GM23338 (cell line): ENCODE measurements at regions not wholly inside any gene's neighbourhood (a gene's known extent, or its start where the extent isn't known, plus 50 kb on each side); places are given as distances from the start of the nearest gene placed in this dataset.

ENCODE experiments used
- CTCF ChIP-seq, 2 experiments: fragments of 200-600 bp in 1 of 2; sonication (generic) in 1 of 2; conservative IDR thresholded peaks; 2 replicates each; pipeline versions ENCODE4 v1.5.1 to v1.6.1; 2016 to 2017; ENCODE audit warnings: antibody characterized with exemption in 2 of 2, low read depth in 2 of 2, mild to moderate bottlenecking in 2 of 2, moderate library complexity in 1 of 2
- EZH2 ChIP-seq: fragments of 200-600 bp; sonication (generic); IDR thresholded peaks from one replicate; pipeline ENCODE4 v1.8.0; 2017; ENCODE audit warnings: antibody characterized with exemption, mild to moderate bottlenecking, low read depth; ENCODE audit not compliant: unreplicated experiment
- EZH2phosphoT487 ChIP-seq: fragments of 200-600 bp; sonication (generic); IDR thresholded peaks from one replicate; pipeline ENCODE4 v1.8.1; 2018; ENCODE audit warnings: antibody characterized with exemption; ENCODE audit not compliant: unreplicated experiment
- JUNB ChIP-seq: IDR thresholded peaks from one replicate; pipeline ENCODE4 v1.6.1; 2016; ENCODE audit warnings: antibody characterized with exemption; ENCODE audit not compliant: unreplicated experiment
- NANOG ChIP-seq: IDR thresholded peaks from 2 replicates; pipeline ENCODE4 v1.6.1; 2016; ENCODE audit warnings: antibody characterized with exemption, borderline replicate concordance
- TF ChIP-seq, protein P1 (sequence below): IDR thresholded peaks from one replicate; pipeline ENCODE4 v1.6.1; 2018; ENCODE audit warnings: antibody characterized with exemption; ENCODE audit not compliant: unreplicated experiment

- peak in 1 of 2 experiments; percentile 81; a peak in 3 of 4 replicates for TF ChIP-seq CTCF (conservative IDR thresholded peaks at IDR 0.05; ENCODE audit: low read depth in 2 of 2)
- no peak for TF ChIP-seq NANOG
- TF ChIP-seq EZH2, result no peak
- TF ChIP-seq, protein P1, sequence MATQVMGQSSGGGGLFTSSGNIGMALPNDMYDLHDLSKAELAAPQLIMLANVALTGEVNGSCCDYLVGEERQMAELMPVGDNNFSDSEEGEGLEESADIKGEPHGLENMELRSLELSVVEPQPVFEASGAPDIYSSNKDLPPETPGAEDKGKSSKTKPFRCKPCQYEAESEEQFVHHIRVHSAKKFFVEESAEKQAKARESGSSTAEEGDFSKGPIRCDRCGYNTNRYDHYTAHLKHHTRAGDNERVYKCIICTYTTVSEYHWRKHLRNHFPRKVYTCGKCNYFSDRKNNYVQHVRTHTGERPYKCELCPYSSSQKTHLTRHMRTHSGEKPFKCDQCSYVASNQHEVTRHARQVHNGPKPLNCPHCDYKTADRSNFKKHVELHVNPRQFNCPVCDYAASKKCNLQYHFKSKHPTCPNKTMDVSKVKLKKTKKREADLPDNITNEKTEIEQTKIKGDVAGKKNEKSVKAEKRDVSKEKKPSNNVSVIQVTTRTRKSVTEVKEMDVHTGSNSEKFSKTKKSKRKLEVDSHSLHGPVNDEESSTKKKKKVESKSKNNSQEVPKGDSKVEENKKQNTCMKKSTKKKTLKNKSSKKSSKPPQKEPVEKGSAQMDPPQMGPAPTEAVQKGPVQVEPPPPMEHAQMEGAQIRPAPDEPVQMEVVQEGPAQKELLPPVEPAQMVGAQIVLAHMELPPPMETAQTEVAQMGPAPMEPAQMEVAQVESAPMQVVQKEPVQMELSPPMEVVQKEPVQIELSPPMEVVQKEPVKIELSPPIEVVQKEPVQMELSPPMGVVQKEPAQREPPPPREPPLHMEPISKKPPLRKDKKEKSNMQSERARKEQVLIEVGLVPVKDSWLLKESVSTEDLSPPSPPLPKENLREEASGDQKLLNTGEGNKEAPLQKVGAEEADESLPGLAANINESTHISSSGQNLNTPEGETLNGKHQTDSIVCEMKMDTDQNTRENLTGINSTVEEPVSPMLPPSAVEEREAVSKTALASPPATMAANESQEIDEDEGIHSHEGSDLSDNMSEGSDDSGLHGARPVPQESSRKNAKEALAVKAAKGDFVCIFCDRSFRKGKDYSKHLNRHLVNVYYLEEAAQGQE, result no peak
- TF ChIP-seq JUNB, result no peak
- no peak for TF ChIP-seq EZH2phosphoT487
Observed at GRCh38 chr7:86914551-86914950, 144.9 kb downstream of the ELAPOR2 start.
